ENCODE measurements at regions not wholly inside any gene's neighbourhood (a gene's known extent, or its start where the extent isn't known, plus 50 kb on each side); places are given as distances from the start of the nearest gene placed in this dataset.

DNA sequence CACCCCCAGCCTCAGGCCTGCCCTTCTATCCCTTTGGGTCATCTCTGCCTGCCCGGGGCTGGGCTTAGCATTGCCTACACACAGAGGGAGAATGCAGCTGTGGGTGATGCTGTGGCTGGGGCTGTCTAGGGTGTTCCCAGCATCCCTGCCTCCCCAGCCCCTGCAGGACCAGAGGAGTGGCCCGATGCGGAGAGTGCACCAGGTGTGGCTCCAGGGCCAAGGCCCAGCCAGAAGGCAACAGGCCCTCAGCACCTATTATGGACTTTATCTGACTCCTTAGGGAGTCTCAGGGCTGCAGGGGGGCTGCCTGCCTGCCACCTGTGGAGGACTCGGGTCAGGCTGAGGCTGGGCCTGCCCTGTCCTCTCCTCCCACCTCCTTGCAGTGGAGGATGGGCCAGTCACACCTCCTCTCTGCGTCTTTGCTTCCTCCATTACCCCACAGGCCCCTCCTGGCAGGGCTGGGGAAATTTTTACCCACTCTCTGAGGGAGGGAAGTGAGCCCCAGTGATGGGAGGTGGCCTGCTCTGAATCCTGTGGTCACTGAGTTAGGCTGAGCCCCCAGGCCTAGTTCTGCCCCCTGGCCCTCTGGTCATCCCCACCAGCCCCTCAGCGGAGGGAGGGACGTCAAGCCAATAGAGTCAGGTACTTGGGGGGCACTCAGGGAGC lies 92.9 kb upstream of the PCBD1 start:
- TF ChIP-seq, protein P1, sequence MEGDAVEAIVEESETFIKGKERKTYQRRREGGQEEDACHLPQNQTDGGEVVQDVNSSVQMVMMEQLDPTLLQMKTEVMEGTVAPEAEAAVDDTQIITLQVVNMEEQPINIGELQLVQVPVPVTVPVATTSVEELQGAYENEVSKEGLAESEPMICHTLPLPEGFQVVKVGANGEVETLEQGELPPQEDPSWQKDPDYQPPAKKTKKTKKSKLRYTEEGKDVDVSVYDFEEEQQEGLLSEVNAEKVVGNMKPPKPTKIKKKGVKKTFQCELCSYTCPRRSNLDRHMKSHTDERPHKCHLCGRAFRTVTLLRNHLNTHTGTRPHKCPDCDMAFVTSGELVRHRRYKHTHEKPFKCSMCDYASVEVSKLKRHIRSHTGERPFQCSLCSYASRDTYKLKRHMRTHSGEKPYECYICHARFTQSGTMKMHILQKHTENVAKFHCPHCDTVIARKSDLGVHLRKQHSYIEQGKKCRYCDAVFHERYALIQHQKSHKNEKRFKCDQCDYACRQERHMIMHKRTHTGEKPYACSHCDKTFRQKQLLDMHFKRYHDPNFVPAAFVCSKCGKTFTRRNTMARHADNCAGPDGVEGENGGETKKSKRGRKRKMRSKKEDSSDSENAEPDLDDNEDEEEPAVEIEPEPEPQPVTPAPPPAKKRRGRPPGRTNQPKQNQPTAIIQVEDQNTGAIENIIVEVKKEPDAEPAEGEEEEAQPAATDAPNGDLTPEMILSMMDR (IDR thresholded peaks at IDR 0.05): no peak
- TF ChIP-seq POLR2A (IDR thresholded peaks at IDR 0.05): no peak

Measured in ovary (tissue), 3 donors.